H1 (cell line): ENCODE measurements at regions not wholly inside any gene's neighbourhood (a gene's known extent, or its start where the extent isn't known, plus 50 kb on each side); places are given as distances from the start of the nearest gene placed in this dataset.

Source experiments
- CTCF ChIP-seq, 3 experiments: IDR thresholded peaks; 1 replicate in 2 of 3; 2 replicates in 1 of 3; pipeline versions ENCODE4 v1.5.1 to v1.6.1; 2011; ENCODE audit warnings: low read length in 3 of 3, mild to moderate bottlenecking in 3 of 3, inconsistent platforms in 2 of 3, low read depth in 1 of 3, moderate library complexity in 1 of 3; ENCODE audit not compliant: insufficient read depth in 1 of 3; ENCODE audit errors: control extremely low read depth in 1 of 3
- RAD21 ChIP-seq, 2 experiments: IDR thresholded peaks in 1 of 2; conservative IDR thresholded peaks in 1 of 2; 2 replicates each; pipeline ENCODE4 v1.6.1; 2011; ENCODE audit warnings: low read depth in 2 of 2, low read length in 2 of 2, improper control_type of control experiment in 1 of 2, inconsistent platforms in 1 of 2, mild to moderate bottlenecking in 1 of 2, moderate library complexity in 1 of 2

GRCh38 chr20:36824142-36824940 lies 50.8 kb upstream of the DSN1 start:
- TF ChIP-seq CTCF (IDR thresholded peaks at IDR 0.05; ENCODE audit: control extremely low read depth in 1 of 3, insufficient read depth in 1 of 3, low read depth in 1 of 3, low read length in 3 of 3): no peak
- TF ChIP-seq RAD21 (IDR thresholded peaks at IDR 0.05 in 1 of 2, conservative IDR thresholded peaks at IDR 0.05 in 1 of 2; ENCODE audit: low read depth in 2 of 2, low read length in 2 of 2): no peak
